Motor neuron (in vitro differentiated cells): ENCODE measurements at regions not wholly inside any gene's neighbourhood (a gene's known extent, or its start where the extent isn't known, plus 50 kb on each side); places are given as distances from the start of the nearest gene placed in this dataset.
"Not testable (repeated sequence)": the region's sequence is repeated elsewhere in the genome, so short reads cannot be mapped to it uniquely, and the experiment has no call there.

Experiments used
- ATAC-seq, 8 experiments: fragments of 200-7000 bp; cut with Tn5 transposase; replicated peaks in 6 of 8; 2 replicates each; pipeline ENCODE4 v1.8.0; 2021; ENCODE audit warnings: mild to moderate bottlenecking in 8 of 8, moderate library complexity in 8 of 8
- H3K27ac ChIP-seq, 2 donors: fragments of 250-450 bp; sonication (Bioruptor Pico); 2 replicates each; pipeline ENCODE4 v1.9.0; 2021; ENCODE audit warnings: antibody characterized with exemption in 2 of 2, mild to moderate bottlenecking in 2 of 2, moderate library complexity in 1 of 2
- H3K4me1 ChIP-seq, 2 donors: fragments of 250-450 bp; sonication (Bioruptor Pico); replicated peaks in 1 of 2; 2 replicates each; pipeline ENCODE4 v1.6.1; 2021; ENCODE audit warnings: antibody characterized with exemption in 2 of 2, mild to moderate bottlenecking in 2 of 2, moderate library complexity in 1 of 2
- H3K4me3 ChIP-seq, 5 donors: fragments of 250-450 bp; sonication (Bioruptor Pico); 2 replicates each; pipeline ENCODE4 v1.9.0; 2021; ENCODE audit warnings: antibody characterized with exemption in 5 of 5, mild to moderate bottlenecking in 5 of 5, moderate library complexity in 4 of 5
- WGBS, 10 experiments: fragments of 450-650 bp; shearing (Covaris generic); methylation state at CpG; one replicate each; pipeline ENCODE4 v1.0.0; 2022; 5-methylcytosine and 5-hydroxymethylcytosine counted together
- in situ Hi-C, 9 experiments: fragments of 400-800 bp; cut with MboI; loops; one replicate each; pipeline ENCODE4 v1.15.0; 2021; ENCODE audit warnings: low sequenced_read_pairs in 9 of 9, low pct_unique_long_range_greater_than_20kb in 2 of 9; ENCODE audit not compliant: unreplicated experiment in 9 of 9

- 8 to 100% (median 87%) methylated on average over 1 to 2 of the region's 2 CpGs; no CpG with 5 or more reads in 2 of the 10 experiments for WGBS, 10 experiments
- H3K4me3 ChIP-seq, ATAC-seq, in situ Hi-C loops, H3K27ac ChIP-seq, H3K4me1 ChIP-seq: not testable (repeated sequence)
Measured at GRCh38 chr20:30574337-30574736, 683.1 kb upstream of the DEFB115 start.

GRCh38 chr20:30579069-30579468, 678.4 kb upstream of the DEFB115 start:
- ATAC-seq, in situ Hi-C loops: not testable (repeated sequence)
- Histone ChIP-seq H3K27ac (peak overlapping the region; percentile 43 to 47), H3K4me1 (peaks cover 8 to 18% of the 10 kb centered on the region in 2 donors), H3K4me3 (peak overlapping the region; percentile 37 to 84 (median 49))
- WGBS, 10 experiments = 0 to 78% (median 0%) methylated on average over 1 to 3 of the region's 6 CpGs; no CpG with 5 or more reads in 1 of the 10 experiments

DNA sequence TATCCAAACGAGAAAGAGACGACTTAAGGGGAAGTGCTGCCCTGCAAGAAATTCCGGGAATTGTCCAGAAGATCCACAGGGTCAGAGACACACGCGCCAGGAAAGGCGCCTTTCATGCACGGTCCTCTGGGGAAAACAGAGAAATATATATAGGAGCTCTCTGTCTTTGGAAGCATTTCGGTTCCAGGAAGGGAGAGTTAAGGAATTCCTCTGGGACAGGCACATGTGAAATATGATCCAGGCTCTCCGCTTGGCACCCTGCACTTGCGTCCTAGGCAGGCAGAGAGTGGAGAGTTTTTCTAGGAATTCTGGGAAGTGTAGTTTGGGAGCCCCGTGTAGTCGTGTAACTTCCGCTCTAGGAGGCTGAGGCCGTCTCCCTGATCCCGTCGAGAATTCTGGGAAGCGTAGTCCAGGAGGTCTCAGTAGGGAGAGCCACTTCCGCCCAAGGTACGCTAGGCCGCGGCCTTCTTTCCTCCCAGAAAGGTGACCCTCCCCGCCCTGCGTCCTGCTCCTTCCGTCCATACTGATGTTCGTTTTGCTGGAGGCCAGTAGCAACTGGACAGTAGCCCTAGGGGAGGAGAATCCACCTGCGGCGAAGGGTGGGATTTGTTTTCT, 677.5 kb upstream of the DEFB115 start:
- in situ Hi-C loops = not testable (repeated sequence)
- WGBS, 10 experiments = 0% methylated on average over 2 to 5 of the region's 27 CpGs; no CpG with 5 or more reads in 6 of the 10 experiments
- peaks cover 8 to 21% of the 10 kb centered on the region in 2 donors for H3K4me1 ChIP-seq
- ATAC-seq = peak; percentile 96 to 99 (median 98)
- H3K27ac ChIP-seq = peak overlapping the region; percentile 86 to 96
- peak overlapping the region; percentile 46 to 84 (median 49) for H3K4me3 ChIP-seq

DNA sequence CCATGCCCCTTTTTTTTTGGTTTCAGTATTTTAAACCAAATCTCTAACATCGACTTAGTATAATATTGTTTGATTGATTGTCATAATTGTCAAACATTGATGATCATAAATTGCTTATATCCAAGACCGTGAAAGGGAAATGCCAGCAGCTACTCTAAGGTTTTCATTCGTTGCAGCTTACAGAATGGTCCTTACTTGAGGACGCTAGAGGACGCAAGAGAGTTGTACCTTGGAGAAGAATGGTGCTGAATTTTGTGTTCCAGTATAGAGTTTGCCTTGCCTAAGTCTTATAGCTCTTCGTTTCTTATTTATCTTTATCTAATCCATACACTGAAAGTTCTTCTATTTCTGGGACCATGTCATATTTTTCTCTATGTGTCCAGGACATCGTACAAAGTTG, 675.6 kb upstream of the DEFB115 start:
- H3K27ac ChIP-seq, in situ Hi-C loops, H3K4me3 ChIP-seq: not testable (repeated sequence)
- H3K4me1 ChIP-seq = peaks cover 8 to 18% of the 10 kb centered on the region in 2 donors
- 0 to 20% (median 0%) methylated on average over 1 to 3 of the region's 7 CpGs; no CpG with 5 or more reads in 4 of the 10 experiments for WGBS, 10 experiments
- peak in 1 of 8 experiments; percentile 4 for ATAC-seq

GRCh38 chr20:30584403-30584802, 673.1 kb upstream of the DEFB115 start:
- WGBS, 10 experiments = no CpG with 5 or more reads among the region's 4 CpGs
- in situ Hi-C loops, ATAC-seq, H3K27ac ChIP-seq: not testable (repeated sequence)
- Histone ChIP-seq H3K4me1 (peaks cover 4 to 16% of the 10 kb centered on the region in 2 donors), H3K4me3 (peak overlapping the region; percentile 44 to 55 (median 47))

- no CpG with 5 or more reads among the region's 49 CpGs for WGBS, 10 experiments
- Histone ChIP-seq H3K4me3 (peak overlapping the region; percentile 44 to 55 (median 47)), H3K4me1 (peaks cover 4 to 16% of the 10 kb centered on the region in 2 donors), H3K27ac (peak overlapping the region; percentile 80 to 85)
- ATAC-seq = peak; percentile 90 to 100 (median 98)
- in situ Hi-C loops = not testable (repeated sequence)
Measured at GRCh38 chr20:30585244-30585796, 672.1 kb upstream of the DEFB115 start.

DNA sequence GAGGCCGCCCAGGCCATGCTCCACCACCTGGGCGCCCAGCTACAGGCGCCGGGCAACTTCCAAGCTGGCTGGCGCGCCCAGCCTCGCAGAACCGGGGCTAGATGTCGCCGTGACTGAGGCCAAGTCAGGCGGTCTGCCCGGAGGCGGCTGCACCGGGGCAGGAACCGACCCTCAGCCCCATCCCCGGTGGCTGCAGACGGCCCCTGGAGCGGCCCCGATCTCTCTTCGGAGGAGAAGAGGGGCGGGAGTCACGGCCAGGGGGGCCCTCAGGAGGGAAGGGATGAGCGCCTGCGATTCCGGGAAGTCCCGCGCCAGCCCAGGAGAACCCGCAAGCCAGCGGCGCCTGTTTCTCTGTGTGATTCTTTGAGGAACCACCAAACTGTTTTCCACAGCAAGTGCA, 671.3 kb upstream of the DEFB115 start:
- Histone ChIP-seq H3K27ac (peak overlapping the region; percentile 43 to 80), H3K4me1 (peaks cover under 1 to 12% of the 10 kb centered on the region in 2 donors), H3K4me3 (peak overlapping the region; percentile 44 to 55 (median 47))
- ATAC-seq, in situ Hi-C loops: not testable (repeated sequence)
- WGBS, 10 experiments = no CpG with 5 or more reads among the region's 30 CpGs

DNA sequence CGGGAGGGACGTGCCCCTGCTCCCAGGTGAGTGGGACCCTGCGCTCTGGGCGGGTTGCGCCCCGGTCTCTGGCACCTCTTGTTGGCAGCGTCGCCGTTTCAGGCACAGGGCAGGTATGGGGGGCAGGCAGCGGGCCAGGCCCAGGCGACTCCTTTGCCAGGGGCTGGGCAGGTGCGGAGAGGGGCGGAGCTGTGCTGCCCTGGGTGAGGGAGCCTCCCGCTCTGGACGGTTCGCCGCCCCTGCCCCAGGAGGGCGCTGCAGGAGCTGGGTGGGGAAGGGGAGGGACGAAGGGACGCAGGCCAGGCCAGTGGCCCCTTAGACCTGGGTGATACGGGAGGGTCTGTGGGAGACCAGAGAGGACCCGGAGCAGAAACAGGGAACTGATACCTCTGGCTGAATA, 663.9 kb upstream of the DEFB115 start:
- Histone ChIP-seq H3K4me3 (no peak overlapping the region), H3K27ac (no peak overlapping the region), H3K4me1 (no peaks in the 10 kb centered on the region)
- whole genome bisulfite sequencing, 10 experiments = 25 to 100% (median 60%) methylated on average over 1 to 5 of the region's 22 CpGs; no CpG with 5 or more reads in 4 of the 10 experiments
- in situ Hi-C loops = no loop called here
- no peak for ATAC-seq

DNA sequence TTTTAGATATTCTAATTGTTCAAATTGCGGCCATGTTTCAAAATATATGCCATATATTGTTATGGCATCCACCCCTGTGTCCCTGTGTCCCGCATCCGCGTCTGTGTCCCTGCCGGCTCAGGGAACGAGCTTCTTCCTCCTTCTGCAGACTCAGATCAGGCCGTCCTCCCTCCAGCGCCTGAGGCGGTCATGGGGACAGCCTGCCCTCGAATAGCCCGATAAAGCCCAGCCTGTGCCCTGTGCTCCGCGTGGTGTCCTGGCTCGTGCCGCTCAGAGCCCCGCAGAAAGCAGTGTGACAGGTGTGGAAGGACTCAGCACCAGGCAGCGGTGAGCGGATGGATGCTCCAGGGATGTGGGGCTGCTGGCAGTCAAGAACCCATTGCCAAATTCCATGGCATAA, 663.4 kb upstream of the DEFB115 start:
- H3K4me1 ChIP-seq = no peaks in the 10 kb centered on the region
- in situ Hi-C loops = no loop called here
- ATAC-seq = no peak
- 26 to 100% (median 79%) methylated on average over 1 to 8 of the region's 18 CpGs; no CpG with 5 or more reads in 2 of the 10 experiments for WGBS, 10 experiments
- no peak overlapping the region for H3K4me3 ChIP-seq
- H3K27ac ChIP-seq = no peak overlapping the region

DNA sequence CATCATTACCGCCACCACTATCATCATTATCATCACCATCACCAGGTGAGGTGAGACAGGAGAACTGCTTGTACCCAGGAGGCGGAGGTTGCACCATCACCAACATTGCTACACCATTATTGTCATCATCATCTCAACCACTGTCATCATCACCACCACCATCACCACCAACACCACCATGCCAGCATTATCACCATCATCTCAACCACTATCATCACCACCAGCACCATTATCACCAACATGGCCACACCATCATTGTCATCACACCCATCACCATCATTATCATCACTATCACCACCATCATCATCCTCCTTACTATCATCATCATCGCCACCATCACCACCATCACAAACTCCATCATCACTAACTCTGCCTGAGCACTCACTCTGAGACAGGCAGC, 661.8 kb upstream of the DEFB115 start:
- ATAC-seq = no peak
- no peak overlapping the region for H3K4me3 ChIP-seq
- no peaks in the 10 kb centered on the region for H3K4me1 ChIP-seq
- in situ Hi-C loops = no loop called here
- H3K27ac ChIP-seq = no peak overlapping the region
- 0 to 95% (median 34%) methylated on average over 1 to 3 of the region's 3 CpGs; no CpG with 5 or more reads in 4 of the 10 experiments for WGBS, 10 experiments

GRCh38 chr20:30597429-30597828, 660.0 kb upstream of the DEFB115 start:
- H3K27ac ChIP-seq, ATAC-seq, H3K4me1 ChIP-seq, H3K4me3 ChIP-seq, in situ Hi-C loops: not testable (repeated sequence)
- WGBS, 10 experiments = 66% methylated on average over 2 of the region's 2 CpGs; no CpG with 5 or more reads in 9 of the 10 experiments

DNA sequence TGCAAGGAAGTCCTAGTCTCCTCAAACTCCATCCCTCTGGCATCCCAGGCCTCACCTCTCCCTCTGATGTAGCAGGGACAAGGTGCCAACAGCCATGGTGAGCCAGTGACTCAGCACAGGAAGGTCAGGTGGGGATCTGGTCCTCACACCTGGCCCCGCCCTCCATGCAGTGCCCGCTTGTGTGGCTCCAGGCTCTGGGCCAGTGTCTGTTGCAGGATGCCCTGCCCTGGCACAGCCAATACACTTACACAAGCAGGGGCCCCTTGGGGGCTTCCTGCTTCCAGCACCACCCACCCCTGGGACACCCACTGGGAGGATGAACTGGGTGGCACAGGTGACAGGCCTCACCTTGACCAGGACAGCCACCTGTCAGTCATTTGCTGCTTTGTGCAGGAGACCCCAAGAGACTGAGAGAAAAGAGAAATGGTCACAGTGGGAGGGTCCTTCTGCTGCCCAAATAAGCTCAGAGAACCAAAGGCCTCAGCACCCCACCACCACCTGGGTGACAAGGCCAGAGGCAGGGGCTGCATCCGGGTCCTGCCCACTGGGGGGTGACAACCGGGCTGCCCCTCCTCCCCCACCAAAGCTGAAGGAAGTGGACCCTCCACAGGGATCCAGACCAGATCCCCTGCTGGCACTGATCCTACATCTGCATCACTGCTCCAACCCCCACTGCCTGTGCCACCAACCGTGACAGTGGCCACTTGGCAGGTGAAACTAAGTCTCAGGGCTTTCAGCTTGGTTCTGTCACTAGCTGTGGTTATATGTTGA, 658.8 kb upstream of the DEFB115 start:
- no peak for ATAC-seq

DNA sequence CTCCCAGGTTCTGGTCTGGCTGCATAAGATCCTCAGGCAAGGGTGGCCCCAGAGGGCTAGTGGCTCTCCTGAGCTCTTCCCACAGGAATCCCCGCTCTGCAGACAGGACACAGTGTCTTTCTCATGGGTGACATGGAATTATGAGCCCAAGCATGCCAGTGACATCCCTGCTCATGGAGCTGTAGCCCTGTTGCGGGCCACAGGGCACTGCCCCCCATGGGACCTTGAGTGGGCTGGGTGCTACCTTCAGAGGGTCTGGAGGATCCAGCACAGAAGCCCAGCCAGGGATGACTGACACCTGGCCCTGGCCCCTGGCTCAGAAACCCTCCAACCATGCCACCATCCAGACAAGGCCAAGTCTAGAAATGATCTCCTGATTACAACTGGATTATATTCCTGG, 657.5 kb upstream of the DEFB115 start:
- no peaks in the 10 kb centered on the region for H3K4me1 ChIP-seq
- H3K4me3 ChIP-seq = no peak overlapping the region
- in situ Hi-C loops = no loop called here
- H3K27ac ChIP-seq = no peak overlapping the region
- 50 to 60% methylated on average over 1 to 2 of the region's 2 CpGs; no CpG with 5 or more reads in 8 of the 10 experiments for WGBS, 10 experiments
- ATAC-seq = no peak

More for the DNA sequence above, 658.8 kb upstream of the DEFB115 start:
- in situ Hi-C loops = no loop called here
- H3K4me1 ChIP-seq = no peaks in the 10 kb centered on the region
- H3K4me3 ChIP-seq = no peak overlapping the region
- H3K27ac ChIP-seq = no peak overlapping the region
- WGBS, 10 experiments = 0 to 93% (median 79%) methylated on average over 1 to 3 of the region's 5 CpGs; no CpG with 5 or more reads in 6 of the 10 experiments
